Kidney (tissue), 13 donors: ENCODE measurements at regions not wholly inside any gene's neighbourhood (a gene's known extent, or its start where the extent isn't known, plus 50 kb on each side); places are given as distances from the start of the nearest gene placed in this dataset.

Source experiments
- DNase-seq, 5 donors: peaks; one replicate each; pipeline ENCODE4 v3.0.0-alpha.2; 2013 to 2020
- FAIRE-seq: peaks from 2 replicates; lab custom pipeline; 2012; peaks lifted over from hg19 to GRCh38; lab: Jason Lieb, UNC
- H3K27ac ChIP-seq, 2 donors: one replicate each; pipeline ENCODE4 v1.7.0; 2013; ENCODE audit warnings: low read depth in 2 of 2, low read length in 2 of 2, inconsistent platforms in 1 of 2
- H3K27me3 ChIP-seq: one replicate; pipeline ENCODE4 v1.7.1; 2013; ENCODE audit warnings: low read length, inconsistent platforms; ENCODE audit not compliant: control insufficient read depth, insufficient read depth
- H3K36me3 ChIP-seq, 3 donors: one replicate each; pipeline versions ENCODE4 v1.7.0 to v1.7.1; 2013; ENCODE audit warnings: low read length in 3 of 3, control low read depth in 1 of 3, inconsistent platforms in 1 of 3; ENCODE audit not compliant: insufficient read depth in 3 of 3, control insufficient read depth in 2 of 3
- H3K4me1 ChIP-seq, 3 donors: one replicate each; pipeline versions ENCODE4 v1.7.0 to v1.7.1; 2013; ENCODE audit warnings: low read length in 3 of 3, inconsistent platforms in 1 of 3, low read depth in 1 of 3; ENCODE audit not compliant: control insufficient read depth in 2 of 3, insufficient read depth in 2 of 3
- H3K4me3 ChIP-seq, 3 donors: one replicate each; pipeline versions ENCODE4 v1.7.0 to v1.8.1; 2013; ENCODE audit warnings: low read length in 3 of 3, control low read depth in 1 of 3, inconsistent platforms in 1 of 3
- H3K9ac ChIP-seq, 3 donors: one replicate each; pipeline versions ENCODE4 v1.7.0 to v1.7.1; 2013; ENCODE audit warnings: low read length in 3 of 3, control low read depth in 1 of 3, inconsistent platforms in 1 of 3
- H3K9me3 ChIP-seq, 3 donors: one replicate each; pipeline versions ENCODE4 v1.7.0 to v1.7.1; 2013; ENCODE audit warnings: low read length in 3 of 3, control low read depth in 1 of 3, inconsistent platforms in 1 of 3; ENCODE audit not compliant: control insufficient read depth in 2 of 3, insufficient read depth in 1 of 3
- CTCF ChIP-seq: IDR thresholded peaks from 3 replicates; pipeline ENCODE4 v1.5.1; 2012; ENCODE audit warnings: mild to moderate bottlenecking, moderate library complexity, borderline replicate concordance; ENCODE audit not compliant: insufficient read depth; ENCODE audit errors: extremely low read depth
- intact Hi-C: fragments of 100-400 bp; cut with DNase I; formaldehyde crosslinking; loops from one replicate; pipeline ENCODE4 v1.11.1; 2022
- donor health status: control.
- donor health status: control.
- donor health status: control.
- donor health status: control.
- donor health status: control.
- donor health status: DM: yes; HTN: yes; CAD: no.
- donor health status: Normal renal cell carcinoma (clear cell type).

GRCh38 chrX:25544641-25545040 lies 528.9 kb upstream of the ARX start:
- DNase-seq (no peak), FAIRE-seq (no peak)
- no peak for TF ChIP-seq CTCF
- no peaks in the 10 kb centered on the region for H3K4me1 ChIP-seq
- H3K27me3 ChIP-seq = no peaks in the 10 kb centered on the region
- H3K9ac ChIP-seq = no peak overlapping the region
- H3K27ac ChIP-seq = no peak overlapping the region
- intact Hi-C loops = no loop called here
- H3K36me3 ChIP-seq = no peaks in the 10 kb centered on the region
- H3K4me3 ChIP-seq = no peak overlapping the region
- no peaks in the 10 kb centered on the region for H3K9me3 ChIP-seq

GRCh38 chrX:25548811-25549210 lies 533.0 kb upstream of the ARX start:
- Histone ChIP-seq H3K9me3 (no peaks in the 10 kb centered on the region), H3K4me1 (no peaks in the 10 kb centered on the region), H3K36me3 (no peaks in the 10 kb centered on the region), H3K27ac (no peak overlapping the region), H3K4me3 (no peak overlapping the region), H3K9ac (no peak overlapping the region), H3K27me3 (no peaks in the 10 kb centered on the region)
- FAIRE-seq (no peak), DNase-seq (no peak)
- no peak for TF ChIP-seq CTCF
- intact Hi-C loops = no loop called here

- DNase-seq (no peak), FAIRE-seq (no peak)
- Histone ChIP-seq H3K9me3 (no peaks in the 10 kb centered on the region), H3K4me1 (no peaks in the 10 kb centered on the region), H3K27me3 (no peaks in the 10 kb centered on the region), H3K27ac (no peak overlapping the region), H3K9ac (no peak overlapping the region), H3K4me3 (no peak overlapping the region), H3K36me3 (no peaks in the 10 kb centered on the region)
- no peak for TF ChIP-seq CTCF
- intact Hi-C loops = no loop called here
These were observed 539.8 kb upstream of the ARX start for GRCh38 chrX:25555521-25555920.

GRCh38 chrX:25558137-25558536 lies 542.4 kb upstream of the ARX start:
- no peaks in the 10 kb centered on the region for H3K36me3 ChIP-seq
- FAIRE-seq = no peak
- no peaks in the 10 kb centered on the region for H3K4me1 ChIP-seq
- no peak for DNase-seq
- no peak overlapping the region for H3K27ac ChIP-seq
- H3K9ac ChIP-seq = no peak overlapping the region
- no peaks in the 10 kb centered on the region for H3K27me3 ChIP-seq
- no peaks in the 10 kb centered on the region for H3K9me3 ChIP-seq
- no peak overlapping the region for H3K4me3 ChIP-seq
- intact Hi-C loops = no loop called here
- no peak for TF ChIP-seq CTCF
